CD4-positive, alpha-beta memory T cell (primary cell): ENCODE measurements at regions not wholly inside any gene's neighbourhood (a gene's known extent, or its start where the extent isn't known, plus 50 kb on each side); places are given as distances from the start of the nearest gene placed in this dataset.
"Not testable (repeated sequence)": the region's sequence is repeated elsewhere in the genome, so short reads cannot be mapped to it uniquely, and the experiment has no call there.

Experiments used
- CTCF ChIA-PET: fragments of 350-600 bp; sonication (Branson Sonifier 250); formaldehyde crosslinking; loops from one replicate; lab custom pipeline; 2021; ENCODE audit warnings: inconsistent platforms; ENCODE audit not compliant: partially characterized antibody; lab: Charles Lee
- POLR2A ChIA-PET: fragments of 350-600 bp; sonication (Branson Sonifier 250); formaldehyde crosslinking; loops from one replicate; lab custom pipeline; 2021; ENCODE audit not compliant: partially characterized antibody; lab: Charles Lee
- DNase-seq, 5 donors: peaks; one replicate each; pipeline versions ENCODE4 v3.0.0 to v3.0.0-alpha.2; 2020 to 2022; ENCODE audit warnings: mixed read lengths in 1 of 5
- H3K27ac ChIP-seq: one replicate; pipeline ENCODE4 v1.7.0; 2013; ENCODE audit warnings: low read depth, low read length
- H3K27me3 ChIP-seq: 2 replicates; pipeline ENCODE4 v1.7.0; 2013; ENCODE audit warnings: mild to moderate bottlenecking, low read length, moderate library complexity; ENCODE audit not compliant: insufficient read depth
- H3K36me3 ChIP-seq: 2 replicates; pipeline ENCODE4 v1.7.0; 2013; ENCODE audit warnings: mild to moderate bottlenecking, low read length, moderate library complexity; ENCODE audit not compliant: insufficient read depth
- H3K4me1 ChIP-seq: 2 replicates; pipeline ENCODE4 v1.7.0; 2013; ENCODE audit warnings: mild to moderate bottlenecking, low read length, moderate library complexity; ENCODE audit not compliant: insufficient read depth
- H3K4me3 ChIP-seq, 2 donors: one replicate each; pipeline ENCODE4 v1.7.0; 2013; ENCODE audit warnings: low read length in 2 of 2, mild to moderate bottlenecking in 1 of 2
- H3K9me3 ChIP-seq, 2 donors: one replicate each; pipeline ENCODE4 v1.7.0; 2013; ENCODE audit warnings: low read length in 2 of 2, control low read depth in 1 of 2; ENCODE audit not compliant: control insufficient read depth in 1 of 2
- H3K27ac Mint-ChIP-seq, 7 donors: one replicate each; pipeline ENCODE4 v1.8.0; 2020 to 2021; ENCODE audit warnings: mixed read lengths in 7 of 7, mild to moderate bottlenecking in 6 of 7, inconsistent platforms in 3 of 7, moderate library complexity in 3 of 7
- H3K27me3 Mint-ChIP-seq, 2 donors: one replicate each; pipeline ENCODE4 v1.8.0; 2020 to 2021; ENCODE audit warnings: mixed read lengths in 2 of 2
- H3K36me3 Mint-ChIP-seq, 2 donors: one replicate each; pipeline ENCODE4 v1.8.0; 2020 to 2021; ENCODE audit warnings: mixed read lengths in 2 of 2, inconsistent platforms in 1 of 2, mild to moderate bottlenecking in 1 of 2
- H3K4me1 Mint-ChIP-seq, 4 donors: one replicate each; pipeline ENCODE4 v1.8.0; 2020 to 2021; ENCODE audit warnings: mixed read lengths in 4 of 4, mild to moderate bottlenecking in 1 of 4
- H3K4me3 Mint-ChIP-seq, 8 donors: one replicate each; pipeline ENCODE4 v1.8.0; 2020 to 2021; ENCODE audit warnings: mixed read lengths in 8 of 8, mild to moderate bottlenecking in 7 of 8, moderate library complexity in 6 of 8, inconsistent platforms in 3 of 8
- H3K9me3 Mint-ChIP-seq, 8 donors: one replicate each; pipeline ENCODE4 v1.8.0; 2020 to 2021; ENCODE audit warnings: mixed read lengths in 8 of 8, mild to moderate bottlenecking in 5 of 8, inconsistent platforms in 3 of 8, moderate library complexity in 1 of 8
- intact Hi-C: fragments of 100-400 bp; cut with micrococcal nuclease; formaldehyde crosslinking; loops from one replicate; pipeline ENCODE4 v1.15.1; 2023

DNA sequence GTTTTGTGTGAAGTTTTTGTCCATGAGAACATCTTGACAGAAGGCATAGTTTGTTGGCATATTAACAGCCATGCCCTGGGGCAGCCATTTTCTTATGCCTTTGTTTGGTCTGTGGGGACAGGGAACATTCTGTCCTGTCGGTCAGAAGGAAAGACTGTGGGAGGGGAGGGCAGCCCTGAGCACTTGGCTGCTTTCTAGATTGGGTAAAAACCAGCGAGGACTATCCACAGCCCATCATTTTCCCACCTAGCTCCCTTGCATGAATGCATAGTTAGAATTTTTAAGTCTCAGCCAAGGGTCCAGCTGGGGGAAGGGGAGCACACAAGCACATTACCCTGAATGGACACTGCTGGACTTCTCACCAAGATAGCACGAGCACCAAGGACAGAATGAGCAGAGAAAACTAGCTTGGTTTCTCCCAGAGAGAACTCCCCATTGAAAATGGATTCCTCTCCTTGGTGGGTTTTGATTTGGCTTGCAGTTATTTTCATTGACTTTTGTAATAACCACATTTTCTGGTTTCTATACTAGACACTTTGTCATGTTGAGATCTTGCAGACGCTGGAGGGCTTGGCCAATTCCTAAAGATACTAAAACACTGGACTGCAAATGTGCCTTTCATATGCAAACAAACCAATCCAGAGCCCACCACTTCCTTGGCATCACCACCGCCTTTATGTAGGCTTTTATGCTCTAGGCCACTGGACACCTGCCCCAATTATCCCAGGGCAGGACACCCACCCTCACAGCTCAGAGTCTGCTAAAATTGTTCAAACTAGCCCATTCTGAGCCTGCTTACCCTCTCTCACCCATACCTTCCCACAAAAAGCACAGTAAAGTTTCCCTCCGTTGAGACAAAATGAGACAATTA is 129.9 kb downstream of the BOD1 start:
- H3K36me3 ChIP-seq, result no peaks in the 10 kb centered on the region
- ChIA-PET POLR2A (no interaction called here), CTCF (no interaction called here)
- Mint-ChIP-seq H3K4me1 (no peaks in the 10 kb centered on the region), H3K36me3 (no peaks in the 10 kb centered on the region), H3K27ac (no peak overlapping the region), H3K27me3 (peaks cover 10 to 12% of the 10 kb centered on the region in 2 donors), H3K4me3 (no peak overlapping the region), H3K9me3 (peaks cover 0 to 1% (median 0%) of the 10 kb centered on the region in 8 donors)
- H3K4me1 ChIP-seq, result no peaks in the 10 kb centered on the region
- H3K27me3 ChIP-seq, result no peaks in the 10 kb centered on the region
- H3K27ac ChIP-seq, result no peak overlapping the region
- intact Hi-C loops, result no loop called here
- no peak for DNase-seq
- no peak overlapping the region for H3K4me3 ChIP-seq
- no peaks in the 10 kb centered on the region for H3K9me3 ChIP-seq

DNA sequence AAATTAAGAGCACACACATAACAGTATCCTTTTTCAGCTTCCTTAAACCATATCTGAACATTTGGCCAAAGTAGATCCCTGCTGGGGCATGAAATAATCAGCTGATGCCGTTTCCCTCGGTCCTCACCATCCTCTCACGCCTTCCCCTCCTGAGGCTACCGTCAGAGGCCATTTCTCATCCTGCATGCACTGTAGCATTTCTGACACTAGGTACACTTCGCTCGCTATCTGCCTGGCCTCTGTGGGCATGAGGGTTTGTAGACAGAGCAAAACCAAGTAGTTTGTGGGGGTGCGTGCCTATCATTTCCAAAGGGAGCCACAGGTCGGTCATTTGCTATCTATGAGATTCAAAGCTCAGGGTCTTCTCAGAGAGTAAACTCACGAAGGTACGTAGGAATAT is 131.9 kb downstream of the BOD1 start:
- no peak overlapping the region for H3K27ac Mint-ChIP-seq
- Histone ChIP-seq H3K9me3 (no peaks in the 10 kb centered on the region), H3K27ac (no peak overlapping the region), H3K4me3 (no peak overlapping the region), H3K36me3 (no peaks in the 10 kb centered on the region), H3K4me1 (no peaks in the 10 kb centered on the region), H3K27me3 (no peaks in the 10 kb centered on the region)
- H3K36me3 Mint-ChIP-seq, result no peaks in the 10 kb centered on the region
- intact Hi-C loops, result no loop called here
- H3K27me3 Mint-ChIP-seq, result peaks cover 4 to 11% of the 10 kb centered on the region in 2 donors
- ChIA-PET POLR2A (no interaction called here), CTCF (no interaction called here)
- H3K9me3 Mint-ChIP-seq, result peaks cover 0 to 1% (median 0%) of the 10 kb centered on the region in 8 donors
- no peak overlapping the region for H3K4me3 Mint-ChIP-seq
- H3K4me1 Mint-ChIP-seq, result no peaks in the 10 kb centered on the region
- no peak for DNase-seq

- POLR2A ChIA-PET, H3K27me3 Mint-ChIP-seq, H3K36me3 Mint-ChIP-seq, H3K27ac Mint-ChIP-seq, H3K4me1 ChIP-seq, H3K4me3 Mint-ChIP-seq, DNase-seq, H3K9me3 ChIP-seq, H3K27me3 ChIP-seq, CTCF ChIA-PET, H3K4me3 ChIP-seq, H3K4me1 Mint-ChIP-seq, H3K36me3 ChIP-seq, H3K27ac ChIP-seq, intact Hi-C loops, H3K9me3 Mint-ChIP-seq: not testable (repeated sequence)
Measured at GRCh38 chr5:173483599-173483998, 132.9 kb downstream of the BOD1 start.

DNA sequence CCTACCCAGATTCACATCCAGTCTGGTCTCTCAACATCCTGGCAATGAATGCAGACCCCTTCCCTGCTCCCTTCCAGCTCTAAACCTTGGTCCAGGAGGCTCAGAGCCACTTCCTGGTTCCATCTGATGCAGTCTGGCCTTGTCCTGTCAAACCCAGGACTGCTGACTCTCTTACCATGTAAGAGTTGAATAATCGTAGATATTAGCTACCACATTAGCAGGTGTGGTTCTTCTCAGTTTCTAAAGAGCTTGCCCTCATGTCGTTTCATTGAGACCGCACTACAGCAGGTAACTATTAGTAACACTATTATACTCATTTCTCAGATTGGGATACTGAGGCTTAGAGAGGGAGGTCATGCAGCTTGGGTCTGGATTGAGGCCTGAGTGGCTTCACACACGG is 133.3 kb downstream of the BOD1 start:
- Histone ChIP-seq H3K27me3 (no peaks in the 10 kb centered on the region), H3K36me3 (no peaks in the 10 kb centered on the region)

DNA sequence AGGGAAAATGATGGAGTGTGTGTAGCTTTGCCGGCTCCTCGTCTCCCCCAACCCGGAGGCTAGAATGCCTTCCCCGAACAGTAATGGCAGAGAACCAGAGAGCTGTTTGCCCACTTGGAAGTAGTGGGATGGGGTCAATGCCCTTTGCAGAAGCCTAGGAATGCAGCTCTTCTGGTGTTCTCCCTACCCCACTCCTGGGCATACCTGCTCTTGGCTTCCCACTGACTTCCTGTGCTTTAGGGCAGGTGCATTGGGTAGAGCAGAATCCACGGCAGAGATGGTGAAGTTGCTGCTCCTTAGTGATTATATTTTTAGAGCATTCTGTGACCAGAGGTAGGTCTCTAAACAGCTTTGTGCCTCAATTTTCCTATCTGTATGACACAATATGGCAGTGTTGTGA is 134.6 kb downstream of the BOD1 start:
- no peaks in the 10 kb centered on the region for H3K9me3 ChIP-seq
- intact Hi-C loops, result no loop called here
- Mint-ChIP-seq H3K4me1 (no peaks in the 10 kb centered on the region), H3K4me3 (no peak overlapping the region), H3K36me3 (no peaks in the 10 kb centered on the region), H3K9me3 (peaks cover 0 to 1% (median 0%) of the 10 kb centered on the region in 8 donors), H3K27me3 (peaks cover 0 to 4% of the 10 kb centered on the region in 2 donors), H3K27ac (no peak overlapping the region)
- ChIA-PET POLR2A (no interaction called here), CTCF (no interaction called here)
- H3K36me3 ChIP-seq, result no peaks in the 10 kb centered on the region
- H3K4me1 ChIP-seq, result no peaks in the 10 kb centered on the region
- no peak overlapping the region for H3K4me3 ChIP-seq
- no peaks in the 10 kb centered on the region for H3K27me3 ChIP-seq
- no peak for DNase-seq
- H3K27ac ChIP-seq, result no peak overlapping the region

More for the DNA sequence above, 133.3 kb downstream of the BOD1 start:
- no peak overlapping the region for H3K4me3 ChIP-seq
- no peak for DNase-seq
- Mint-ChIP-seq H3K27me3 (peaks cover 0 to 9% of the 10 kb centered on the region in 2 donors), H3K36me3 (no peaks in the 10 kb centered on the region), H3K27ac (no peak overlapping the region), H3K4me1 (no peaks in the 10 kb centered on the region), H3K4me3 (no peak overlapping the region), H3K9me3 (peaks cover 0 to 1% (median 0%) of the 10 kb centered on the region in 8 donors)
- H3K27ac ChIP-seq, result no peak overlapping the region
- H3K4me1 ChIP-seq, result no peaks in the 10 kb centered on the region
- H3K9me3 ChIP-seq, result no peaks in the 10 kb centered on the region
- intact Hi-C loops, result no loop called here
- ChIA-PET POLR2A (no interaction called here), CTCF (no interaction called here)

- no peaks in the 10 kb centered on the region for H3K27me3 ChIP-seq
- H3K4me3 ChIP-seq, result no peak overlapping the region
- H3K27ac Mint-ChIP-seq, result no peak overlapping the region
- DNase-seq, result no peak
- H3K4me3 Mint-ChIP-seq, result no peak overlapping the region
- peaks cover 0 to 1% (median 0%) of the 10 kb centered on the region in 8 donors for H3K9me3 Mint-ChIP-seq
- H3K36me3 ChIP-seq, result no peaks in the 10 kb centered on the region
- no peaks in the 10 kb centered on the region for H3K9me3 ChIP-seq
- ChIA-PET CTCF (no interaction called here), POLR2A (no interaction called here)
- intact Hi-C loops, result no loop called here
- no peaks in the 10 kb centered on the region for H3K36me3 Mint-ChIP-seq
- no peaks in the 10 kb centered on the region for H3K4me1 ChIP-seq
- no peaks in the 10 kb centered on the region for H3K4me1 Mint-ChIP-seq
- H3K27me3 Mint-ChIP-seq, result peaks cover 0 to 4% of the 10 kb centered on the region in 2 donors
- no peak overlapping the region for H3K27ac ChIP-seq
Measured at GRCh38 chr5:173480896-173481295, 135.6 kb downstream of the BOD1 start.

GRCh38 chr5:173479711-173480110 is 136.7 kb downstream of the BOD1 start:
- no peak overlapping the region for H3K4me3 Mint-ChIP-seq
- intact Hi-C loops, result no loop called here
- H3K9me3 ChIP-seq, result no peaks in the 10 kb centered on the region
- CTCF ChIA-PET, result no interaction called here
- H3K4me1 ChIP-seq, result no peaks in the 10 kb centered on the region
- H3K4me3 ChIP-seq, result no peak overlapping the region
- H3K36me3 ChIP-seq, result no peaks in the 10 kb centered on the region
- peaks cover 0 to 4% of the 10 kb centered on the region in 2 donors for H3K27me3 Mint-ChIP-seq
- no peak overlapping the region for H3K27ac Mint-ChIP-seq
- POLR2A ChIA-PET, result no interaction called here
- no peaks in the 10 kb centered on the region for H3K27me3 ChIP-seq
- no peaks in the 10 kb centered on the region for H3K4me1 Mint-ChIP-seq
- H3K9me3 Mint-ChIP-seq, result peaks cover 0 to 1% (median 0%) of the 10 kb centered on the region in 8 donors
- H3K36me3 Mint-ChIP-seq, result no peaks in the 10 kb centered on the region
- DNase-seq, result no peak
- H3K27ac ChIP-seq, result no peak overlapping the region
